ENCODE measurements at regions not wholly inside any gene's neighbourhood (a gene's known extent, or its start where the extent isn't known, plus 50 kb on each side); places are given as distances from the start of the nearest gene placed in this dataset.

- TF ChIP-seq CTCF (conservative IDR thresholded peaks at IDR 0.05; ENCODE audit: low read depth, low read length) (no peak), EZH2phosphoT487 (IDR thresholded peaks at IDR 0.05; ENCODE audit: borderline replicate concordance, low read length) (no peak), EZH2 (IDR thresholded peaks at IDR 0.05; ENCODE audit: low read length, unreplicated experiment) (no peak)
Observed at GRCh38 chr4:12897954-12898353, 586.2 kb downstream of the RAB28 start.

All from PC-3 (cell line).